KBM-7 (cell line): ENCODE measurements at regions not wholly inside any gene's neighbourhood (a gene's known extent, or its start where the extent isn't known, plus 50 kb on each side); places are given as distances from the start of the nearest gene placed in this dataset.
"Not testable (repeated sequence)": the region's sequence is repeated elsewhere in the genome, so short reads cannot be mapped to it uniquely, and the experiment has no call there.

Experiments
- DNase-seq: peaks from one replicate; pipeline ENCODE4 v3.0.0-alpha.2; 2015
- in situ Hi-C: fragments of 300-500 bp; cut with MboI; formaldehyde crosslinking; loops from 2 replicates; pipeline ENCODE4 v1.14.3; 2020; ENCODE audit warnings: low sequenced_read_pairs, low pct_unique_long_range_greater_than_20kb, mixed read lengths

DNA sequence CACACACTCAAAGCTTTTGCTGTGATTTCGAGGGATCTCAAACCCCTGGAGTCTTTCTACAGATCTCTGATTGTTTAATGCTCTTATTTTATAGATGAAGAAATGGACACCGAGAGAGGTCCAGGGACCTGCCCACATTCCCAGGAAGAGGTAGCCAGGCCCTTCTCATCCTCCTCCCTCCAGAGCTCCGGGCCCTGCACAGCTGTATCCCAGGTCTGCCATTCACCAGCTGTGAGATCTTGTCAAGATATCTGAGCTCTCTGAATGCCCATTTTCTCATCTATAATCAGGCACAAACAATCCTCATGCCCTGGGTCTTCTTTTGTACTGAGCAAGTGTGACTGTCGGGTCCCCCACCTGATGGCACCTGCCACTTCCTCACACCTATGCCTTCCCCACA, 98.2 kb upstream of the ALX4 start:
- DNase-seq: no peak
- in situ Hi-C loops: no loop called here

DNA sequence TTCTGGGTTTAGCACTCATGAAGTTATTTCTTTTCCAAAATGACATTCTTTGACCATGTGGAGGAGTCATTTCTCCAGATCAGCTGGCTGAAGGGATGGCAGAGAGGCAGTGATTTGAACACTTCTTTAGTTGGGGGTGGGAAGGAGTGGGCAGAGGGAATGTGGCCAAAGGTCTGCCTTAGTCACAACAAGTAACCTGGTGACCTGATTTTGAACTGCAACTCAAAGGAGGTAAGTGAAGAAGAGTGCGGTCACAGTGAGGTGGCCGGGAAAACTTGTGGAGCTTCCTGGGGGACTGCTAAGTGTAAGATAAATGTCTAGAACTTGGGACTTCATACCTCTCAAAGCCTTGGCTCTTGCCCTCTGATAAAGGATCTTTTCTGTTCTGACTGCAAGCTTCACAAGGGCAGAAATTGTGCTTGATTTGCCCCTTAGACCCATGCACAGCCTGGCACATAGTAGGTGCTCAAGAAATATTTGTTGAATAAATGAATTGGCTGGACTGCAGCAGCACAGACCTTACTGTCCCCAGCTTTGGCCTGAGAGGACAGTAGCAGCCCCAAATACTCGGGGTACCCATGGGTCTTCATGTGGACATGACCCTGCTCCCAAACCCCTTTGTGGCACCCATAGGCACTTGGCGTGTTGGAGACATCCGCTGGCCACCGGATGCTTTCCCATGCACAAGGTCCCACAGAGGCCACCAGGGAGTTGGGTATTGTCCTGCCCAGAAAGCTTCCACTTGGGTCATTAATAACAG, 99.0 kb upstream of the ALX4 start:
- DNase-seq: no peak
- in situ Hi-C loops: no loop called here

DNA sequence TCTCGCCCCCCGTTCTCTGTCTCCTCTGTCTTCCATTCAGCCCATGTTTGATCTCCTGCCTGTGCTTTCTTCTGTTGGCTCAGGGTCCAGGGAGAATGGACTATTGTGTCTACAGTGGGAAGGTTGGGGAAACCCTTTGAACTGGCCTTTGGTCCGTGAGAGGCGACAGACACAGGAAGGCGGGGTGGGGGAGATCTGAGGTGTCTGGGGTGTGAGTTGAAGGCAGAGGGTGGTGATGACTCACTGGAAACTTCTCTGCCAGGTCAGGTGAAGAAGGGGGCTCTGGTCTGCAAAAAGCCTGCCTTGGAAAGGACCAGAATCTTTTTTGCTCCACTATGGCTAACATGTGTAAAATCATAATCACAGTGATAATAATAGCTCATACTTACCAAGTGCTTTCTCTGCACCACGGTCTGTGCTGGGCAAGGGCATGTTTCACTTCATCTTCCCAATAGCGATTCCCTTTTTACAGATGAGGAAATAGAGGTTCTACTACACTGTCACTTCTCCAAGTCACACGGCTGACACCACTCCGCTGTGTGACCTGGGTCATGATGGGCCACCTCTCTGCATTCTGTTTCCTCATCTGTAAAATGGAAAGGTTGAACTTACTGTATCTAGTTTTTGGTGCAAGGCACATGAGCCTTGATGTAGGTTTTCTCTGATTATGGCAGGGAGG, 99.8 kb upstream of the ALX4 start:
- in situ Hi-C loops: no loop called here
- no peak for DNase-seq

DNA sequence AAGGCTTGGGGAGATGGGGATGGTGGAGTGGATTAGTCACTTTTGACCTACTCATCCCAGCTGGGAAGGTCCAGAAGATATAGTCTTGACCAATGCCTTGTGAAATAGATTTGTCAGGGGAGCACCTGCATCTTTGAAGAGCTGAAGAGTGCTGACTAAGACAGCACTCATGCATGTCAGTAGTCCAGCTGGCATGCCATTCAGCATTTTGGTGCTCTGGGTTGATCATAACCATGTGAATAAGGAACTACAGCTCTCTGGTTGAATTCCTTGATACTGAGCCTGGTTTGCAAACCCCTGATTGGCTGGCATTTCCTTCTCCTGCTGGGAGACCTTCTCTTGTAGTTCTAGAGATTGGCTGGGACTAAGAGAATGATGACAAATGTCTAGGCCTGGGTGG, 106.8 kb upstream of the ALX4 start:
- no peak for DNase-seq
- in situ Hi-C loops: no loop called here

DNA sequence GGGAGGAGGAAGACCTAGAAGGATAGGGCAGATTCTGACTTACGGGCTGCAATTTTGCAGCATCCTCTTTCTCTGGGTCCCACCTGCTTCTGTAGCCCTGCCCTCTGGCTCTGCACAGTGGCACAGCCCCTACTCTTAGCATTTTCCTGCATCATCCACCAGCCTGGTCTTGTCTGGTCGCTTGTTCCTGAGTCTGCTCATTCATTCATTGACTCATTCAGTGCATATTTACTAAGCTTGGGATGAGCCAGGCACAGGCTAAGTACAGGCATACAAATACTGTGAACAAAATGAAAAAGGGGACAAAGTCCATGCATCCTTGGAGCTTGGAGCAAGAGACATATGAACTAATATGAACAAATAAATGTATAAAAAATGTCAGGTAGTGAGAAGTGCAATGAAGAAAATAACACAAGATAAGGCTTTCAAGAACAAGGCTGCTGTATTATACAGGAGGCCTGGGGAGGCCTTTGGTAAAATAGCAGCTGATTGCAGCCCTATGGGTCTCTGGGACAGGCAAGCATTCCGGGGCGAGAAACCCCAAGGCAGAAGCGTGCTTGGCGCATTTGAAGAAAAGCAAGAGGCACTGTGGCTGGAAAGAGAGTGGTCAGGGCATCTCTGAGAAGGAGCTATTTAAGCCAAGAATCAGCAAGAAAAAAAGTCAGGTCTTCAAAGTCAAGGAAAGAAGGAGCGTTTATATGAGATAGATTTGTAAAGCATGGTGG, 108.0 kb upstream of the ALX4 start:
- in situ Hi-C loops: no loop called here

DNA sequence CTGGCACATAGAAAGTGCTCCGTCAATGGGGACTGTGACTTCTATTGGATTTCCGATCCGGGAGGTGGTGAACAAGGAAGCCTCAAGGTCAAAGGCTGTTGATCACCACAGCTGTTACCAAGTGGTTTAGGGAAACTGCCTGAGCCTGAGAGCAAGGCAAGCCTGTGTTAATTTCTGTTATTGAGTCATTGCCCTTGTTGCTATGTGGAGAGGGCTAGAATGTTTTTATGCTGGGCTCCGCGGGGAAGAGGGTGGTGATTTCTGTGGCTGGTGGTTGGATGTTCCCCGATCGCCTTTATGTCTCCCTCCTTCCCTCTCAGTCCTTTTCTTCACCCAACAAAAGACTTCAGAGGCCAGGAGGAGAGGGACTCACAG, 108.5 kb upstream of the ALX4 start:
- DNase-seq: no peak
- in situ Hi-C loops: no loop called here

More for the DNA sequence above, 108.0 kb upstream of the ALX4 start:
- DNase-seq: no peak

DNA sequence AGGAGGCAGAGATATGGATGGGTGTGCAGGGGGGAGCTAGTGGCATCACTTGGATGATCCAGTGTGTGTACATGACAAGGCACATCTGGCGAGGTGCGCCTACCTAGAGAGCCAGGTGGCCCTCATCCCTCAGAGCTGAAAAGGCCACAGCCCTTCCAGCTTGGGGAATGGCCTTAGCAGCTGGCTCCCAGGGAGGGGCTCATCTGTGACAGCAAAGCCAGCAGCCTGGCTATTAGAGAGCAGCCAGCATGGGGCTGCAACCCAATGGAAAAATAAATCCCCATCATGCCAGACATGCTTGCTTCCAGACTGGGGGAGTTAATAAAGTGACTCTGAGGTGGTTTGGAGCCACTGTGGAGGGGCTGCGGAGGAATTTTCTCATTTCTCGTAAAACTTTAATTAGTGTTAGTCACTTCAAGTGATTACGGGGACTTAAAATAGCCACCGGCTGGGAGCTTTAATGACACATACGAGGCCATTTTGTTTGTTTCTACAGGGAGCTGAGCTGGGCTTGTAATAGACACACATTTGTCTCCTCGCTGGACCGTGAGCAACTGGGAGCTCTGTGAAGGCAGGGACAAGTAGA, 111.2 kb upstream of the ALX4 start:
- no peak for DNase-seq
- in situ Hi-C loops: no loop called here

DNA sequence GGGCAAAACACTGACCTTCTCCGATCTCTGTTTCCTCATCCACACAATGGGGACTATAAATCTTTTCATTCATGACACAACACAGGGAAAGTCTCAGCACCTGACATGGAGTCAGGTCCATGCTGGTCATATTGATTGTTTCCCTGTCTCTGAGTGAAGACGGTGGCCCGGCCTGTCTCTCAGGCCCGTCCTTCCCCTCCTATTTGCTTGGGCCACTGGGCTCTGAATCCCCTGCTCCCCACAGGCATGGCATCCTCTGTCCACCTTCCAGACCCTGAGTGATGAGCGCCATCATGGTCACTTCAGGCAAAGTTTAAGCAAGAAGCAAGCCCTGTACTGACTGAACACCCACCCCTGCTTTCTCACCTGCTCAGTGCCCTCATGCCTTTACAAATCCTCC, 113.3 kb upstream of the ALX4 start:
- no peak for DNase-seq
- in situ Hi-C loops: no loop called here

DNA sequence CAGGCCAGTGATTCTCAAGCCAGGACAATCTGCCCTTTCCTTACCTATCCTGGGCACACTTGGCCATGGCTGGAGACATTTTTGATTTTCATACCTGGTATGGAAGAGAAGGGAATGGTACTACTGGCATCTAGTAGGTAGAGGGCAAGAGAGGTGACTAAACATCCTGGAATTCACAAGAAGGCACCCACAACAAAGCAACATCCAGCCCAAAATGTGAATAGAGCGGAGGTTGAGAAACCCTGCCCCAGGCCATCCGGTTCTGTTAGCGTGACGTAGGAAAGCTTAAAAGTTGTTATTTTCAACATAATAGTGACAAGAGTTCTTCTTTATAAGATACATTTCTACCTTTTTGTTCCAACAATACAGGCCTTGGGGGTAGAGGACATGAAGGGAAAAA, 114.9 kb upstream of the ALX4 start:
- in situ Hi-C loops: no loop called here
- DNase-seq: no peak

DNA sequence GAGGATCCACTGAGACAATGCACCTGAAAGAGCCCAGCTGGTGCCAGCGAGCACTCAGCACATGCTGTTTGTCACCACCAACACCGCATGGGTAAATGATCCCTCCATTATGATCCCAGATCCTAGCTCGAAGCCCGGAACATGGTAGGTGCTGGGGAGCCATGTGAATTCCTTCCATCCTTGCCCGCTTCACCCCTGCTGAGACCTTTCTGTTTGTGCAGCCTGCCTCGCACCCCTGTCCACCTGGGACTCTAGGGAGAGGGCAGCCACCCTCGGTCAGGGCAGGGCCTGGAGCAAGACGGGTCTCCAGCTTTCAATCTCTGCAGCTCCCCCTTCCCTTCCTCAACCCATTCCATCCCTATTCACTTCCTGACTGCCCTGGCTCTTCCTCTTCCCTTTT, 116.2 kb upstream of the ALX4 start:
- in situ Hi-C loops: no loop called here
- DNase-seq: no peak

DNA sequence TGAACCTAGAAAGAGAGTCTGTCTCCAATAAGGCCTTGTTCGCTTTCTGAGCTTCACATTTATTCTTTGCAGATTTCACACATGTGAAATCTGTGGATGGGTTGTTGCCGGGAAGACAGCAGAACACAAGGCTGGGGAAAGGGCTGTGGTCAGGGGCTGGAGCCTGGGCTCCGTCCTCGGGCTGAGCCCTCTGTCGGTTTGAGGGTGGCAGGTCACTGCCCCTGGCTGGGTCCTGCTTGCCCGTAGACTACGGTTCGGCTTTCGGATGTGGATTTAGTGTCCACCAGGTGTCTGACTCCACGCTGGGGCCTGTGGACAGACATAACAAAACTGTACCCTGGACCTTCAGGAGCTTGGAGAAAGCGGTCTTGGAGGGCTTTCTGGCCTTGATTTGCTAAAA, 117.0 kb upstream of the ALX4 start:
- no peak for DNase-seq
- in situ Hi-C loops: no loop called here

DNA sequence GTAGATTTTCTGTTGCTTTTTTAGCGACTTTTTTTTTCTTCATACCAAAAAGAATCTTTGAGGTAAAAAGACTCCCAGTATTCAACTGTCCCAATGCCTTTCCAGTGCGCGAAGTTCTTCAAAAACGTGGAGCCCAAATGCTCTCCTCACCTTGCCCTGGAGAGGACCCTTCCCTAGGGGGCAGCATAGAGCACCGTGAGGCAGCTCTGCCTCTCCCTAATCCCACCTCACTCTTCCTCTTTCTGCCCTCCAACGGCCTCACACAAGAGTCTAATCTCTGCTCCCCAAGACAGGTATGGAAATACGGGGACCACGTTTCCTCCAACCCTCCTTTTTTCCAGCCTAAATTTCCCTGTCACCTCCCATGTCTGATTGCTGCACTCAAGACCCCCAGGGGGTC, 117.5 kb upstream of the ALX4 start:
- in situ Hi-C loops: no loop called here
- DNase-seq: peak; percentile 47

DNA sequence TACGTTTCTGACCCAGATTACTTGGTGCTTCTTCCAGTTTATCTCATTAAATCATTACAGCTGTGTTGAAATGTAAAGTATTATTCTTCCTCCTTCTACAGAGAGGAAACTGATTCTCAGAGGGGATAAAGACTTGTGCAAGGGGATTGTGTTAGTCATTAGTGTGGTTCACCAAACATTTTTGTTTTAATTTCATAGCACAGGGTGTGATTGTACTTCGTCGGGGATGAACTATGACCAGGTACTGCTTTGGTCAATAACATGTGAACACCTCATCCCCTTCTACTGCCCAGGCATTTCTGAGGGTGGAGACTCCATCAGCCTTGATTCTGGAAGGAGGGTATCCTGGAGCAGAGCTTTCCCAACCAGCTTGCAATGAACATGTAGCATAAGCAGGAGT, 120.2 kb upstream of the ALX4 start:
- no peak for DNase-seq
- in situ Hi-C loops: no loop called here

DNA sequence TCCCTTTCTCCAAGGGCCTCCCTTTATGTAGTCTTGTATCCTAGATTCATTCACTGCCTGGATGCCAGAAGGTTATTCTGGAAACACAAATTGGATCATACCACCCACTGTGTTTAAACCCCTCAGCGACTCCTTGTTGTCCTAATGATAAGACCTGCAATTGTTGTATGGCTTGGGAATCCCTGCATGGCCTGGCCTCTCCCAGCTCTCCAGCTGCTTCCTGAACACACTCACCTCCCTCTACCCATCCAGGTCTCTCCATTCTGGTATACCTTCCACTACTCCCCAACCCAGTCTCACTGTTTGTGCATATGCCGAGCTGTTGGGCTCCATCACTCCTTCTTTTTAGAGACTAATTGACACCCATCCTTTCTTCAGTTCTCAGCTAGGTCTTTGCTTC, 124.3 kb upstream of the ALX4 start:
- in situ Hi-C loops: no loop called here
- no peak for DNase-seq

DNA sequence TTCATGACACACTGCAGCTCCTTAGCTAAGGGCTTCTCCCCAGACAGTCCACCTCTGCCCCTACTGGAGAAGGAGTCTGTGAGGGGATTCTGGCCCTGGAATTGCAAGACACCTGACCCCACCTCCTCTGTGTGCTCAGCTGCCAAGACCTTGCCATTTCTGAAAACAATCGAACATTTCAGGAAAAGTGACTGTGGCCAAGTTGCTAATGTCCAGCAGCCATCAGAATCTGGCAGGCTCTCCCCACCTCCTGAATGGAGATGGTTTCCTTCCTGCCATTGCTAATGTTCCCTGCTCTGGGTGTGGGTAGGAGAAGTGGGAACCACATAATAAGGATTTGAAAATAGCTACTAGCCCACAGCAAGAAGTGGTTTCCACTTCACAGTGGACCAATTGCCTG, 127.2 kb upstream of the ALX4 start:
- in situ Hi-C loops: no loop called here
- no peak for DNase-seq

DNA sequence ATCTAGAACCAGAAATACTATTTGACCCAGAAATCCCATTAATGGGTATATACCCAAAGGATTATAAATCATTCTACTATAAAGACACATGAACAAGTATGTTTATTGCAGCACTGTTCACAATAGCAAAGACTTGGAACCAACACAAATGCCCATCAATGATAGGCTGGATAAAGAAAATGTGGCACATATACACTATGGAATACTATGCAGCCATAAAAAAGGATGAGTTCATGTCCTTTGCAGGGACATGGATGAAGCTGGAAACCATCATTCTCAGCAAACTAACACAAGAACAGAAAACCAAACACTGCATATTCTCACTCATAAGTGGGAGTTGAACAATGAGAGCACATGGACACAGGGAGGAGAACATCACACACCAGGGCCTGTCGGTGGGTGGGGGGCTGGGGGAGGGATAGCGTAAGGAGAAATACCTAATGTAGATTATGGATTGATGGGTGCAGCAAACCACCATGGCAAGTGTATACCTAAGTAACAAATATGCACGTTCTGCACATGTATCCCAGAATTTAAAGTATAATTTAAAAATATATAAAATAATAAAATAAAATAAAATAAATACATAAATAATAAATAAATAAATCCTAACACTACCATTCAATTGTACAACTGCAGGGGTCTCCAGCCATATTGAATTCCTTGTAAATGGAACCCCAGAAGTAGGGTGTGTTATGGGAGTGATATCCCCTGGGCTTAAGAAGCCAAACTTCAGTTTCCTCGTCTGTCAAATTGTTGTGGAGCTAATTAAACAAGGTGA, 122.4 kb upstream of the CD82 start:
- in situ Hi-C loops, DNase-seq: not testable (repeated sequence)

DNA sequence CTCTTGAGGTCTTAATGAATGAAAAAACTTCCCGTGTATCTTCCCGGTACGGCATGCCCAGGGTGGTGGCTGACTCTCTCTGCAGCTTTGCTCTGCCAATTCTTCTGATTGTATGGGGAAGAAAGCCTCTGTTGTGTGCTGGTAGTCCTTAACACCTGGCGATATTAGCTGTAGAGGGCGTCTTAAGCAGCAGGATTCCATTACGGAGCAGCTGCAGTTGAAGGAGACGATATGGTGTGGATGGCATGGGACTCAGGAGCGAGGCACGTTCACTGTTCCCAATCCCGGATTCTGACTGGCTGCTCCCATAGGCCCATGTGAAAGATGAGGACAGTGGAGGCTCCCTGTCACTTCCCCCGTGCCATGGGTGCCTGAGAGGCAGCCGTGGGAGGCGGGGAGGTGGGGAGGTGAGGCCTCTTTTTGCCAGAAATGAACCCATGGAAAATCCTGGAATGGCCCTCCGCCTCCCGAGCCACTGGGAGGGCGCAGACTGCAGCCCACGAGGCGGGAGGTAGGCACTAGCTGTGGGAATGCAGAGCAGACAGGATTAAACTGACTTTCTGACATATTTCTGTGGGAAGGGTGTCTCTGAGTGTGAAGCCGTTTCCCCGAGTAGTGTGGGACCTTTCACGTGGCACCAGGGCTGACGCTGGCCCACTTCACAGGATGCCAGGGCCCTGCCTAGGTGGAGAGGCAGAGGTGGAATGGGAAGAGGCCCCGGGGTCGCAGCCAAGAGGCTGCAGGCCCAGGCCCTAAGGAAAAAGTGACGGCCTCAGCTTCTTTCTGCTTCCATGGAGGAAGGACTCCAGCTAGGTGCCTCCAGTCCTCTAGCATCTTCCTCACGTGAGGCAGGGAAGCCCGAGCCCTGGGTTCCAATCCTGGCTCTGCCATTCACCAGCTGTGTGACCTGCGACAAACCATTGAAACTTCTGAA, 121.4 kb upstream of the CD82 start:
- in situ Hi-C loops: no loop called here
- no peak for DNase-seq

DNA sequence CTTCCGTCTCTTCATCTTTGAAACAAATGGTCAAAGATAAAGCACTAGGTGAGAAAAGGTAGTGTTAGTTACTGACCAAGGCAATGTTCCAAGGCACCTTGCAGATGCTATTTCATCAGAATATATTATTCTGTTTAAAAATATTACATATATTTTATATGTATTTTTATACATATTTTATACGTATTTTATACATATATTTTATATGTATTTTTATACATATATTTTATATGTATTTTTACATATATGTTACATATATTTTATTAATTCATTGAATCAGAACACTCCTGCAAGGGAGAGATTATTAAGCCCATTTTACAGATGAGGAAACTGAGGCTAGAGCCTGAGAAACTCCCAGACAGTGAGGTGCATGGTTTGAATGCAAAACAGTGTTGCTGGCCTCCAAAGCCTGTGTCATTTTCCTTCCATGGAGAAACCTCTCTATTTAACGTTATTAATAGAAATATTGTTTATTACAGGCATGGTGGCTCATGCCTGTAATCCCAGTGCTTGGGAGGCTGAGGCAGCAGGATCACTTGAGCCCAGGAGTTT, 120.6 kb upstream of the CD82 start:
- no peak for DNase-seq
- in situ Hi-C loops: no loop called here
